ENCODE measurements at regions not wholly inside any gene's neighbourhood (a gene's known extent, or its start where the extent isn't known, plus 50 kb on each side); places are given as distances from the start of the nearest gene placed in this dataset.
"Not testable (repeated sequence)": the region's sequence is repeated elsewhere in the genome, so short reads cannot be mapped to it uniquely, and the experiment has no call there.

- no peak for DNase-seq (ENCODE audit: low read depth)
Observed at GRCh38 chr7:156383526-156383925, 257.0 kb upstream of the RNF32 start.

DNA sequence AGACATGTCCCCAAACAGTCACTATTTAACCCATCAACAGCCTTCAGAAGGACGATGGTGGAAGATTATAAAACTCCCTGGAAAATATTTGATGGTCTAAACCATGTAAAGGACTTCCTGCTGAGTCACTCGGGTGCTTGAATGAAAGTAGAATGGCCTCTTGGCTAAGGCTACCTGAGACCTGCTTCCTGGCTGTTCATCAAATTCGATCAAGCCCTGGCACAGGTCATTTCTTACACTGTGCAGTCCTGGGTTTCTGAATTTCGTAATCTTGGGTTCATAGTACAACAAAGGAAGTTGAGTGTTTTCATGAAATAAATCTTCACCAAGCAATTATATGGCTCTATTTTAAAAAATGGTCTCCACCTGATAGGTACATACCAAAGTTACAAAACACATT is 260.3 kb upstream of the RNF32 start:
- no peak for DNase-seq (ENCODE audit: low read depth)

- DNase-seq (ENCODE audit: low read depth), result no peak
Observed at GRCh38 chr7:156379324-156380070, 261.1 kb upstream of the RNF32 start.

- no peak for DNase-seq (ENCODE audit: low read depth)
Observed at GRCh38 chr7:156378806-156379205, 261.8 kb upstream of the RNF32 start.

- DNase-seq (ENCODE audit: low read depth), result no peak
Observed at GRCh38 chr7:156376317-156376716, 264.3 kb upstream of the RNF32 start.

DNA sequence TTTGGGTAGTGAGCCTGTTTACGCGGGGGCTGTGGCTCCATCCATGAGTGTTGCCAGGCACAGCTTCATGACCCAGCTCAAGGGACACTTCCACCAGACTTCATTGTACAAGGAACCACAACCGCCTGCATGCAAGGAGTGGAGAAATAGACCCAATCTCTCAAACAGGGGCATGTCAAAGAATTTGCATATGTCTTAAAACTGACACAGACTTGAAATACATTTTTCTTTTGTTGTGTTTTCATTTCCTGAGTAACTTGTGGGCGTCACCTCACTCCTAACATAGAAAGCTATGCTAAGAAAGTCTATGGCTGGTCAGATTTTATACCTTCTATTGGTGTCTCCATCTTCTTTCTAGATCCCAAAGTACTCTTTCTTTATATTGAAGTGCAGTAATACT is 266.2 kb upstream of the RNF32 start:
- DNase-seq (ENCODE audit: low read depth), result no peak

GRCh38 chr7:156369929-156370328 is 270.6 kb upstream of the RNF32 start:
- DNase-seq (ENCODE audit: low read depth), result not testable (repeated sequence)

- DNase-seq (ENCODE audit: low read depth), result no peak
Observed at GRCh38 chr7:156368053-156368843, 272.3 kb upstream of the RNF32 start.

- DNase-seq (ENCODE audit: low read depth), result no peak
Observed at GRCh38 chr7:156363751-156364150, 276.8 kb upstream of the RNF32 start.

DNA sequence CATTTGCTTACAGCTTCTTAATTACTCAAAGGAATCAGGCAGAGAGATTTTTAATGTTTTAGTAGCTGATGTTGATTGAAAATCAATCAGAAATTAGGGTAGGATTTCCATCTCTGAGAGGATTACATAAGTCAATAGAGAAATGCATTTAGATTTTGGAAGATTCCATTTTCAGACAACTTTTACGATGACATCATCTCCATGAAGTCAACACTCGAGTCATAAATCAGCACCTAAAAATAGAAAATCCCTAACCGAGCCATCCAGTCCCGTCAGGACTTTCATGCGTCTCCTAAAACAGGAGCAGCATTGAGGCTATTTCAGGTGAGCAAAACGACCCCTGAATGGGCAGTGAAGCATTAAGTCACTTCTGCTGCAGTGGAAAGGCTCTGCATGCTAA is 279.7 kb upstream of the RNF32 start:
- no peak for DNase-seq (ENCODE audit: low read depth)

- no peak for DNase-seq (ENCODE audit: low read depth)
Observed at GRCh38 chr7:156356551-156356950, 284.0 kb upstream of the RNF32 start.

- no peak for DNase-seq (ENCODE audit: low read depth)
Observed at GRCh38 chr7:156353352-156353751, 287.2 kb upstream of the RNF32 start.

DNA sequence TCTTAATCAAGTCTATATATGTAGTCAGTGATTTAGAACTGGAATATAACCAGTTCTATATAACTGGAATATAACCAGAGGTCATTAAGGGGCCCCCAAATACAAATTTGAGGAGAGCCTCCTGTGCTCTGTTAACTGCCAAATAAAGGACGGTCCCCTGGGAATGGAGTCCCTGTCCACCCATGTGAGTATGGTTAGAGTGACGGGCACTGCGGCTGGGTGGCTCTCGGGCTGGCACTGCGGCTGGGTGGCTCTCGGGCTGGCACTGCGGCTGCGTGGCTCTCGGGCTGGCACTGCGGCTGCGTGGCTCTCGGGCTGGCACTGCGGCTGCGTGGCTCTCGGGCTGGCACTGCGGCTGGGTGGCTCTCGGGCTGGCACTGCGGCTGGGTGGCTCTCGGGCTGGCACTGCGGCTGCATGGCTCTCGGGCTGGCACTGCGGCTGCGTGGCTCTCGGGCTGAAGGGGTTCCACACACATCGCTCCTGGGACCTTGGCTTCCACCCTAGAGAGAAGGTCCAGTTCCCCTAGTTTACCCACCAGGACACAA is 292.8 kb upstream of the RNF32 start:
- DNase-seq (ENCODE audit: low read depth), result not testable (repeated sequence)

GRCh38 chr7:156347132-156347531 is 293.4 kb upstream of the RNF32 start:
- DNase-seq (ENCODE audit: low read depth), result no peak

DNA sequence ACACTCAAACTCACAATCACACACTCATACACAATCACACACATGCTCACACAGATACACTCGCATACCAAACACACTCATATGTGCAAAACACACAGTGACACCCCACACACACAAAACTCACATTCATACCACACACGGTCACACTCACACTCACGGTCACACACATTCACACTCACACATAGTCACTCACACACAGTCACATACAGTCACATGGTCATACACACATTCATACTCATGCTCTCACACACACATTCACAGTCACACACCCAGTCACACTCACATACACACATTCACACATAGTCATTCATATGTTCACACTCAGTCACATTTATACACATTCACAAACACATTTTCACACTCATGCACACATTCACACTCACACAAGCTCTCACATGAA is 296.0 kb upstream of the RNF32 start:
- no peak for DNase-seq (ENCODE audit: low read depth)

GRCh38 chr7:156334636-156335035 is 305.9 kb upstream of the RNF32 start:
- peak; percentile 1 for DNase-seq (ENCODE audit: low read depth)

- no peak for DNase-seq (ENCODE audit: low read depth)
Observed at GRCh38 chr7:156327916-156328315, 312.7 kb upstream of the RNF32 start.

DNA sequence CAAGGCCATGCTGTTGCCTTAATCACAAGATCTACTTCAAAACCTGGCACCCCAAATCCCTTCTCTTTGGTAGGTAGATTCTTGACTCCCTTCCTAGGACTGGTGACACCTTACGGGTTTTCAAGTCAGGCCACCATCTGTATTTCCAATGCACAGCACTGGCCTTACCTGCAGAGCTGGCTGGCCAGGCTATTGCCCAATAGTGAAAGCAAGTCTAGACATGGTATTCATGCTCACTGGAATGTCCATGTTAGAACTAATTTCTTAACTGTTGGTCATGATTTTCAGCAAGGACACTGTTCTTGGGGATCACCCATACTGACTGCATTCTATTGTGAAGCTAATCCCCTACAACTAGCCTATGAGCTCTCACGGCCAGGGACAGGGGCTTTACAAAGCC is 313.1 kb upstream of the RNF32 start:
- DNase-seq (ENCODE audit: low read depth), result no peak

DNA sequence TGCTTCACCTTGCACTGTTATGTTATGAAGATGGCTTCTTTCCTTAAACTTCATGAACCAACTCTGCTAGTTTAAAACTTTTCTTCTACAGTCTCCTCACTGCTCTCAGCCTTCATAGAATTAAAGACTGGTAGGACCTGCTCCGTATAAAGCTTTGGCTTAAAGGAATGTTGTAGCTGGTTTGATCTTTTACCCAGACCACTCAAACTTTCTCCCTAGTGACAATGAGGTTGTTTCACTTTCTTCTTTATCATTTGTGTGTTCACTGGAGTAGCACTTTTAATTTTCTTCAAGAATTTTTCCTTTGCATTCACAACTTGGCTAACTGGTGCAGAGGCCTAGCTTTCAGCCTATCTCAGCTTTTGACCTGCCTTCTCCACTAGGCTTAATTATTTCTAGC is 316.4 kb upstream of the RNF32 start:
- no peak for DNase-seq (ENCODE audit: low read depth)

GRCh38 chr7:156321430-156321829 is 319.1 kb upstream of the RNF32 start:
- not testable (repeated sequence) for DNase-seq (ENCODE audit: low read depth)

GRCh38 chr7:156318926-156319325 is 321.6 kb upstream of the RNF32 start:
- no peak for DNase-seq (ENCODE audit: low read depth)

GRCh38 chr7:156318426-156318825 is 322.1 kb upstream of the RNF32 start:
- no peak for DNase-seq (ENCODE audit: low read depth)

- no peak for DNase-seq (ENCODE audit: low read depth)
Observed at GRCh38 chr7:156309016-156309620, 331.5 kb upstream of the RNF32 start.
